GM12874 (cell line): ENCODE measurements at regions not wholly inside any gene's neighbourhood (a gene's known extent, or its start where the extent isn't known, plus 50 kb on each side); places are given as distances from the start of the nearest gene placed in this dataset.

Experiments
- TF ChIP-seq, protein P1 (sequence below): IDR thresholded peaks from 2 replicates; pipeline ENCODE4 v1.5.1; 2011; ENCODE audit warnings: low read depth, mild to moderate bottlenecking, control low read depth, low read length, moderate library complexity; ENCODE audit not compliant: insufficient read depth

GRCh38 chr13:91270031-91270430, 77.5 kb upstream of the MIR17HG start:
- TF ChIP-seq, protein P1, sequence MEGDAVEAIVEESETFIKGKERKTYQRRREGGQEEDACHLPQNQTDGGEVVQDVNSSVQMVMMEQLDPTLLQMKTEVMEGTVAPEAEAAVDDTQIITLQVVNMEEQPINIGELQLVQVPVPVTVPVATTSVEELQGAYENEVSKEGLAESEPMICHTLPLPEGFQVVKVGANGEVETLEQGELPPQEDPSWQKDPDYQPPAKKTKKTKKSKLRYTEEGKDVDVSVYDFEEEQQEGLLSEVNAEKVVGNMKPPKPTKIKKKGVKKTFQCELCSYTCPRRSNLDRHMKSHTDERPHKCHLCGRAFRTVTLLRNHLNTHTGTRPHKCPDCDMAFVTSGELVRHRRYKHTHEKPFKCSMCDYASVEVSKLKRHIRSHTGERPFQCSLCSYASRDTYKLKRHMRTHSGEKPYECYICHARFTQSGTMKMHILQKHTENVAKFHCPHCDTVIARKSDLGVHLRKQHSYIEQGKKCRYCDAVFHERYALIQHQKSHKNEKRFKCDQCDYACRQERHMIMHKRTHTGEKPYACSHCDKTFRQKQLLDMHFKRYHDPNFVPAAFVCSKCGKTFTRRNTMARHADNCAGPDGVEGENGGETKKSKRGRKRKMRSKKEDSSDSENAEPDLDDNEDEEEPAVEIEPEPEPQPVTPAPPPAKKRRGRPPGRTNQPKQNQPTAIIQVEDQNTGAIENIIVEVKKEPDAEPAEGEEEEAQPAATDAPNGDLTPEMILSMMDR: no peak

DNA sequence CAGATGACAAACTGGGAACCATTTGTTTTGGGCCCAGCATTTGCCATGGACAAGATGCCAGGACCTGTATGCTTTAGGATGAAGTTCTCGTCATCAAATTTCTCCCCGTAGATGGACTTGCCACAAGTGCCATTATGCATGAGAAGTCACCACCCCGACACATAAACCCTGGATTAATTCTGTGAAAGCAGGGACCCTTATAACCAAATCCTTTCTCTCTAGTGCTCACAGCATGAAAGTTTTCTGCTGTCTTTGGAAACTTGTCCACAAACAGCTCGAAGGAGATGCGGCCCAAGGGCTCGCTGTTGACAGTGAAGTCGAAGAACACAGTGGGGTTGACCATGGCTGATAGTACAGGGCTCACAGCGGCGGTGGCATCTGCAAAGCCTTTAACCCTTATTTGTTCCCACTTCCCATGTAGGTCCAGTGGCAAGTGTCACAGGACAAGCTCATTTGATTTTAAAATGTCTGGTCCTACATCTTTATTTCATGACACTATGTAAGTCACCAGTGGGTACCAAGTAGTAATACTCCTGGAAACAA, 75.2 kb upstream of the MIR17HG start:
- TF ChIP-seq, protein P1: no peak

GRCh38 chr13:91273675-91274074, 73.8 kb upstream of the MIR17HG start:
- TF ChIP-seq, protein P1: no peak

DNA sequence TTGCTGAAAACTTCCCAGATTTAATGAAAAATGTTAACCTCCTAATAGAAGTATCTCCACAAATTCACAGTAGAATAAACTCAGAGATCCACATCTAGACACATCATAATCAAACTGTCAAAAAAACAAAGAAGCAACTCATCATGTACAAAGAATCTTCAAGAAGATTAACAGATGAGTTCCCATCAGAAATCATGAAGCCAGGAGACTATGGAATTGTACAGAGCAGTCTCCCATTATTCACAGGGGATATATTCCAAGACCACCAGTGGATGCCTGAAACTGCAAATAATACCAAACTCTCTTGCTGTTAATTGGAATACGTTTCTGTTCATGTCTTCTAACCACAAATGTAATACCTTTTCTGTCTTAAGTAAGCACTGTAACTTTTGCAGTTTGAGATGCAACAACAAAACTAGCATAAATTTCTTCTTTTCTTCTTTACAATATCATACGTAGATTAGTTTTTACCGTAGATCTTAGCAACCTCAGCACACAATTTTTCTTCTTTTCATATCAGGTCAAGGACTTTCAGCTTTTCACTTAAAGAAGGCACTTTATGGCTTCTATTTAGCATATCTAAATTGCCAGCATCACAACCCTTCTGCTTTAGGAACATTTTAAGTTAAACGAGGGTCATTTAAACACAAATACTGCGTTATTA, 70.3 kb upstream of the MIR17HG start:
- TF ChIP-seq, protein P1: no peak

- TF ChIP-seq, protein P1: no peak
Observed at GRCh38 chr13:91278291-91278690, 69.2 kb upstream of the MIR17HG start.

DNA sequence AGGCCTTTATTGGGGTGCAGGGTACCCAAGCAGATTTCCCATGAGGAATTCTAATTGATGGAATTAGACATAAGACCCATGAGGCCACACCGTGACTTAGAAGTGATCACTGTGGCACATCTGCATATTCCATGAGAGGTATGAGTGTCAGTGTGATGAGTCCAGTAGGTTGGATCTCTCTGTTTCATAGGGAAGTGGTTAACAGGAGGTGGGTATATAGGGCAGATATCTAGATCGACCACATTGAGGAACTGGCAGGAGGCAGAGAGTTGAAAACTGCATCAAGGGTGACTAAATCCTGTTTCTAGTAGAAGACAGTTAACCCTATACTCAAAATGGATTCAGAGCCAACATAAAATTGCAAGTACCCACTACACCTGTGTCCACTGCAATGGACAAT, 68.6 kb upstream of the MIR17HG start:
- TF ChIP-seq, protein P1: no peak

GRCh38 chr13:91280801-91281200, 66.7 kb upstream of the MIR17HG start:
- TF ChIP-seq, protein P1: no peak

GRCh38 chr13:91284335-91284734, 63.2 kb upstream of the MIR17HG start:
- TF ChIP-seq, protein P1: no peak
